ENCODE measurements at regions not wholly inside any gene's neighbourhood (a gene's known extent, or its start where the extent isn't known, plus 50 kb on each side); places are given as distances from the start of the nearest gene placed in this dataset.

DNA sequence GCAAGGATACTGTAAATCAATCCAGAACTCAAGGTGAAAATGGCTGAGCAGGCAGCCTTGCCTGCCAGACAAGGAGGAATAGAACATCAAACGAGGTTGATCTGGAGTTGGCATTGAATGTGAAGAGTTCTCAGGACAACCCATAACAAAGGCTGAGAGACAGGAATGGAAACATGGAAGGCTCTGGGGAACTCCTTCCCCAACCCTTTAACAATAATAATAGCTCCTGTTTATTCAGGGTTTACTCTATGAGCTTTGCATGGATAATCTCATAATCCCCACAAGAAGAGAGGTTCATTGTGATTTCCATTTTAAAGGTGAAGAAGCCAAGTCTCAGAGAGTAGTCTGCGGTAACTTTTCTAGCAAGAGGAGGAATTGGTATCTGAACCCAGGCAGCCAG is 151.7 kb downstream of the SOD2 start:
- TF ChIP-seq, protein P1, sequence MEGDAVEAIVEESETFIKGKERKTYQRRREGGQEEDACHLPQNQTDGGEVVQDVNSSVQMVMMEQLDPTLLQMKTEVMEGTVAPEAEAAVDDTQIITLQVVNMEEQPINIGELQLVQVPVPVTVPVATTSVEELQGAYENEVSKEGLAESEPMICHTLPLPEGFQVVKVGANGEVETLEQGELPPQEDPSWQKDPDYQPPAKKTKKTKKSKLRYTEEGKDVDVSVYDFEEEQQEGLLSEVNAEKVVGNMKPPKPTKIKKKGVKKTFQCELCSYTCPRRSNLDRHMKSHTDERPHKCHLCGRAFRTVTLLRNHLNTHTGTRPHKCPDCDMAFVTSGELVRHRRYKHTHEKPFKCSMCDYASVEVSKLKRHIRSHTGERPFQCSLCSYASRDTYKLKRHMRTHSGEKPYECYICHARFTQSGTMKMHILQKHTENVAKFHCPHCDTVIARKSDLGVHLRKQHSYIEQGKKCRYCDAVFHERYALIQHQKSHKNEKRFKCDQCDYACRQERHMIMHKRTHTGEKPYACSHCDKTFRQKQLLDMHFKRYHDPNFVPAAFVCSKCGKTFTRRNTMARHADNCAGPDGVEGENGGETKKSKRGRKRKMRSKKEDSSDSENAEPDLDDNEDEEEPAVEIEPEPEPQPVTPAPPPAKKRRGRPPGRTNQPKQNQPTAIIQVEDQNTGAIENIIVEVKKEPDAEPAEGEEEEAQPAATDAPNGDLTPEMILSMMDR (conservative IDR thresholded peaks at IDR 0.05 in 1 of 2, IDR thresholded peaks at IDR 0.05 in 1 of 2; ENCODE audit: extremely low read depth in 1 of 2, insufficient read depth in 1 of 2, low read depth in 1 of 2, low read length in 2 of 2) = no peak
- no peak for TF ChIP-seq EZH2 (IDR thresholded peaks at IDR 0.05; ENCODE audit: borderline replicate concordance, low read length)
